ENCODE measurements at regions not wholly inside any gene's neighbourhood (a gene's known extent, or its start where the extent isn't known, plus 50 kb on each side); places are given as distances from the start of the nearest gene placed in this dataset.

- no peak for DNase-seq (ENCODE audit: low spot score)
Measured at GRCh38 chr20:22504829-22505377, 79.5 kb downstream of the FOXA2 start.

DNA sequence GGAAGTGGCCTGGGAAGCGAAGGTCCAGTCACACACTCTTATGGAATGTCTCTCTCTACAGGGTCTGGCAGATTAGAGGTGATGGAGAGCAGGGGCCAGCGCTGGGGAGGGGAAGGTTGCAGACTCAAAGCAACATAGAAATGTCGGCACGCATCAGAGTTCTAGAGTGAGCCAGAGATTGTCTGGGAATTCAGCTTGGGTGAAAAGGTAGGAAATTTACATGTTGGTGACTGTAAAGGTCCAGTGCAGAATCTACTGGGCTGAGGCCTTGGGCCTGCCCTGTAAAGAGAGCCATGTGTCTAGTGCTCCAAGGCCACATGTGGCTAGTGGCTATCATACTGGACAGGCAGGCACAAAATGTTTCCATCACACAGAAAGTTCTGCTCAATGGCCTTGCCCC is 80.8 kb downstream of the FOXA2 start:
- no peak for DNase-seq (ENCODE audit: low spot score)

GRCh38 chr20:22502731-22503191 is 81.6 kb downstream of the FOXA2 start:
- DNase-seq (ENCODE audit: low spot score) = no peak

GRCh38 chr20:22501566-22502344 is 82.6 kb downstream of the FOXA2 start:
- DNase-seq (ENCODE audit: low spot score) = no peak

GRCh38 chr20:22501034-22501433 is 83.3 kb downstream of the FOXA2 start:
- DNase-seq (ENCODE audit: low spot score) = no peak

DNA sequence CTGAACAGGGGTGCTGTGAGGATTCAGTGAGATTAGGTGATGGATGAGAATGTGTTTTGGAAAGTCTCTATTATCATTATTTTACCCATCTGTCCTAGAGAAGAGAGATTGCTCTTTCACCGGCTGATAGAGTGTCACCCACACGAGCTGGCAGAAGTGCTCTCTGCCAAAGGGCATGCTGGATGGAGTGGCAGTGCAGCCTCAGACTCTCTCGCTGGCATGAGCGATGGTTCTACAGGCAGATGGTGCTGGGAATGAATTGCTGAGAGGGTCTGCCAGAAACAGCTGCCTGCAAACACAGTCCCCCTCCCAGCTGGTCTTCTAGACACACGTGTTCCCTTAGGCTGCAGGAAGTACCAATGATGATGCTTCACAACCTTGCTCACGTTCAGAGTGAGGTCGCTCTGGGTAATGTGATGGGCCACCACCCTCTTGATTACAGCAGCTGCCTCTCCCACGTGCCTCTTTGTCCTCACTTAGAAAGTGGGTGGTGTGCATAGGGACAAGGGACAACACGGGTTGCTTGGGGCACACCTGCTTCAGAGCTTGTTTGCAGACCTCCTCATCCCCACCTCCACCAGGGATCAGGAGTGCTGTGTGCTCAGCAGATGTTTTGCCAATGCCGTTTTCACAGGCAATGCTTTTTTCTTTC is 84.7 kb downstream of the FOXA2 start:
- no peak for DNase-seq (ENCODE audit: low spot score)

GRCh38 chr20:22496817-22497216 is 87.6 kb downstream of the FOXA2 start:
- DNase-seq (ENCODE audit: low spot score) = no peak

DNA sequence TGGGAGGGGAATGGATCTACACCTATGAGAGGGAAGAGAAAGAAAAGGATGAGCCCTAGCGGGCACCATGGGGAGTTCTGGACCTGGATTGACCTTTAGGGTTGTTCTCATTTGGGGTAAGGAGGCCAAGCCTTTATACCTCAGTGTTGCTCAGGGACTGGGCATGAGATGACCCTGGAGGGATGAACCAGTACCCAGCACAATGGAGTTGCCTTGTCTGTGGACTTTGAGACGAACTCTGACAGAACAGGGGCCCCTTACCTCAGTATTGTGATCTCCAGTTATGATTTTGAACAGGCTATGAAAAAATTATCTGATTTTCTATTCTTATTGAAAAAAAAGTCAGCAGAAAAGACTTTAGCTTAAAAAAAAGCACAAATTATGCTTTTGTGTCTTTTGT is 88.6 kb downstream of the FOXA2 start:
- DNase-seq (ENCODE audit: low spot score) = no peak

DNA sequence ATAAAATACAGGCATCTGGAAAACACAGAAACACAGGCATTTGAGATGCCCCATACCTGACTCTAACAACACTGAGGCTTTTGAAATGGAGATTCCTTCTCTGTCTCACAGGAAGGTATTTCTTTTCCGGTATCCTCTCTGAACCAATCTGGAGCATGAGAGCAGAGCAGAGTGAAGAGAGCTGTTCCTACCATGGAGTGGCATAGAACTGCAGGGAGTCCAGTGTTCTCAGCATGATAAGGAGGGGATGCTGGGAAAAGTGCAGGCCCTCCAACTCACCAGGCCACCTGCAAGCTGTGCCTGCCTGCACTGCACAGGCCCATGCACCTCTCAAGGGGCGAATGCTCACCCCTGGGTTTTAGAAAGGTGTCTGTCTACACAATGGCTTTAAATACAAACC is 89.2 kb downstream of the FOXA2 start:
- no peak for DNase-seq (ENCODE audit: low spot score)

DNA sequence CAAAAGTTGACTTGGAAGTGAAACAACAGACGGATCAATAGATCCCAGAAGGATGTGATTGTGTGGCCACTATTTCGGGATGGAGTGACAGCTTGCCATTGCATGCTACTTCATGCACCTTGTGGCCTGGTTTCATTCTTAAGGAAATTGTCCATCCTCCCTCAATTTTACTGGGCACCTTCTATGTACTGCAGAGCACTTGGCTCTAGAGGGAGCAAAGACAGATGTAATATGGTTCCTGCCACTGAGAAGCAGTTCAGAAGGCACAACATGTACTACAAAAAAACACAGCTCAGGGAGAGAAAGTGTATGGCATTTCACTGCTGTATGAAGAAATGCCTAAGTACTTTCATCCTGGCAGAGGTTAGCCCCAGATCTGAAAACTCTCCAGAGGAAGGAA is 91.9 kb downstream of the FOXA2 start:
- no peak for DNase-seq (ENCODE audit: low spot score)

GRCh38 chr20:22491194-22491505 is 93.2 kb downstream of the FOXA2 start:
- DNase-seq (ENCODE audit: low spot score) = no peak

- peak; percentile 23 for DNase-seq (ENCODE audit: low spot score)
Measured at GRCh38 chr20:22490287-22491193, 93.8 kb downstream of the FOXA2 start.

- DNase-seq (ENCODE audit: low spot score) = no peak
Measured at GRCh38 chr20:22489626-22490286, 94.6 kb downstream of the FOXA2 start.

GRCh38 chr20:22480336-22480735 is 104.0 kb downstream of the FOXA2 start:
- no peak for DNase-seq (ENCODE audit: low spot score)

GRCh38 chr20:22475662-22476061 is 108.7 kb downstream of the FOXA2 start:
- DNase-seq (ENCODE audit: low spot score) = no peak

- no peak for DNase-seq (ENCODE audit: low spot score)
Measured at GRCh38 chr20:22474224-22474623, 110.1 kb downstream of the FOXA2 start.

DNA sequence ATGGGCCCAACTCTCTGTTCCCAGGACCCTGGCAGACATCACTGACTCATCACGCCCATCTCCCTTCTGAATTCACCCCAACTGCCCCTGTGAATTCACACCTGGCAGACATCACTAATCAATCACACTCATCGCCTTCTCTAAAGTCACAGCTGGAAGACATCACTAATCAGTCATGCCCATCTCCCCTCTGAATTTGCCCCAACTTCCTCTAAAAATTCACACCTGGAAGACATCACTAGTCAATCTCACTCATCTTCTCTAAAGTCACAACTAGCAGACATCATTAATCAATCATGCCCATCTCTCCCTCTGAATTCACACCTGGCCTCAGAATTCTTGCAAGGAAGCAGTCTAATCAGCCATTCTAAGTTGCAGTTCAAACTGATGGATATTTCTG is 111.1 kb downstream of the FOXA2 start:
- no peak for DNase-seq (ENCODE audit: low spot score)

DNA sequence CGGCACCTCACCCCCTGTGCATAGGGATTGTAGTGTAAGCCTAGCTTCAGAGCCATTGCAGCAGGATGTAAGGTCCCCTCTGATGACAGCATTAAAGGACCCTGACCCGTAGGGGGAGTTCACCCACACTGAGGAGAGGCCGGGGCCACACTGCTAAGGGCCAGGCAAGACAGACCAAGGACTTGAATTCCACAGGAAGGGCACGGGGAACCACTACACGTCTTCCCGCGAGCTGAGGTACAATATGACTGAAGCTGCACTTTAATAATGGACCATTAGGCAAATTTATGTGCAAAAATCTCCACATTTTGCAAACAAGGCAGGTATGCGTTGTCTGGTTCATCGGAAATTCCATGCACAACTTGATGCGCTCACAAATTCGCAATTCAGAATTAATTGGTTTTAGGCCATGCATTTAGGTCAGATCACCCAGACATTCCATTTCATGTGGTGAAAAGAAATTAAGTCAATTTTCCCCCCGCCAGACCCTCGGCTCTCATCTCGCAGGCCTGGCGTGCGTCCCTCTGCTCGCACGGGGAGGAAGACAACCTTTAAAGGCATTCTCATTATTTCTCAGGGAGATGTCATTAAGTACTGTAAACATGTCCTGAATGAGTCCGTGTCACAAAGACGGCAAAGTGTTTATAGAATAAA is 111.8 kb downstream of the FOXA2 start:
- no peak for DNase-seq (ENCODE audit: low spot score)

GRCh38 chr20:22471156-22471836 is 113.1 kb downstream of the FOXA2 start:
- no peak for DNase-seq (ENCODE audit: low spot score)

- DNase-seq (ENCODE audit: low spot score) = no peak
Measured at GRCh38 chr20:22470620-22471026, 113.7 kb downstream of the FOXA2 start.
